GM19463 (cell line): ENCODE measurements at regions not wholly inside any gene's neighbourhood (a gene's known extent, or its start where the extent isn't known, plus 50 kb on each side); places are given as distances from the start of the nearest gene placed in this dataset.

Experiments used
- ATAC-seq: cut with Tn5 transposase; IDR thresholded peaks from one replicate; pipeline ENCODE4 v1.9.1; 2021; ENCODE audit warnings: mild to moderate bottlenecking, moderate library complexity; ENCODE audit not compliant: unreplicated experiment

DNA sequence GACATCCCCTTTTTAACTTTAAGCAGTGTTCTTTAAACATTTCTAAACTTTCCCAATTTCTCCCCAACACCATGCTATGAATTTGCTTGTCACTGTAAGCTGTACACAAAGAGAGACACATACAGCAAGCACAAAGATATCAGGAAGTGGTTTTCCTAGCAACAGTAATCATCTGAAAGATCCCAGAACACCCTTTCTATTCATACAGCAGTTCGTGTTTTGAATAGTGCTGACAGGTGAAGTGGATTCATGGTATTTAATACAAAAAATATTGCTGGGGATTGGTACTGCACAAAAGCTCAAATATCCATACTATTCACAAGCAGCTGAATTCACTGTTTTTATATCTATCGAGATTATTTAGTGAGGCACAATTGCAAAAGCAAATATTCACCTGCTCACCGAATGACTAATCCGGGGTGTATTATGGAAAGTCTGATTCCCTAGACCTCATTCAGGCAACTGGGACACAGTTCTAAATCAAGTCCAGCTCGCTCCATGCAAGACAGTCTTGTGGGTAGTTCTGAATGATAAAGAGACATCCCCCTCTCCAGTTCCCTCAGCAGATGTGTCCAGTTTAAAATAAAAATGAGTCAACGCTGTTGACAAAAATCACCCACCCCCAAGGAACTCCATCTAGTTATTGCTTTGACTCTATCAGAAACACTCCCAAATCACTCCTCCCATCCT is 107.1 kb upstream of the TSHZ2 start:
- no peak for ATAC-seq

DNA sequence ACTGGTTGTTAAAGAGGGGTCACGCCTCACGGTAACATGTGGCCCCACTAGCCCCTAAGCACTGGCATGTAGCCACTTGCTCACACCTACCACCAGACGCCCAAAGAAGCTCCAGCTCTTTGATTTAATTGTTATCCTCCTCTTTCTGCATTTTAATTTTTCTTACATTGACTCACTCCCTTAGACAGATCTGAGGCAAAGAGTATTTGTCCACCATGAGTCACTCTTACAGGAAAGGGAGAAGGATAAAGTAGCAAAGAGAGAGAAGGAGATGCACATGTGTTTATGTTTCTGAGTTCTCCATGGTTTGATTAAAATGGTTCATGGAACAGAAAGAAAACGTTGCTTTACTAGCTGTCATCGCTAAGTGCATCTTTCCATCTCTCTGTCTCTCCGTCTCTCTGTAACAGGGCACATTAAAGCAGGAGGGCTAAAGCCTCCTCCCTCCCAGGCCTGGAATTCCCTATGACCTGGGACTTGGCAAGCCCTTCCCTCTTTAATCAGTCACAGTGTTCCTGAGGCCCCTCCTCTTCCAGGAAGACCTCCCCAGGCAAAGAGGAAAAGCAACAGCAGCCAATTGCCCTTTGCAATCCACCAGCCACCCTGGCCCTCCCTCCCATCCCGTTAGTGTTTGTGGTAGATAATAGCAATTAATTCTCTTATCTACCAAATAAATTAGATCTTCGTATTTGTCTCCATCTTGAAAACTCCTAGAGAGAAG is 112.8 kb upstream of the TSHZ2 start:
- ATAC-seq, result no peak

DNA sequence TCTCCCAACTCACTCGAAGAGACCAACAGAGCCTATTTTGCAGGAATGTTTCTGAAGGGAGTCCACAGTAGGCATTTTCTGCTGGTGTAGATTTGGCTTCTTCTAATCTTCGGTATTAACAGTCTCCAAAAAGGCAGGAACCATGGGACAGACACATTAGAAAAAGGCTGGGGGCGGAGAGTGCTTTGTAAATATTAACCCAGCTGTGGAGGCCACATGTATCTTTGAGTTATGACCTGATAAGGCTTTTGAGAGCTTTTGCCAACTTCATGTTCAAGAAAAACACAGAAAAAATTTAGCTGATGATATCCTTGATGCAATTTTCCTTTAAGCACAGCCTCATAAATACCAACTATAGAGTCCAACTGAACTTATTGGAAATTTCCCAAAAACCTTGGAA is 119.4 kb upstream of the TSHZ2 start:
- no peak for ATAC-seq

DNA sequence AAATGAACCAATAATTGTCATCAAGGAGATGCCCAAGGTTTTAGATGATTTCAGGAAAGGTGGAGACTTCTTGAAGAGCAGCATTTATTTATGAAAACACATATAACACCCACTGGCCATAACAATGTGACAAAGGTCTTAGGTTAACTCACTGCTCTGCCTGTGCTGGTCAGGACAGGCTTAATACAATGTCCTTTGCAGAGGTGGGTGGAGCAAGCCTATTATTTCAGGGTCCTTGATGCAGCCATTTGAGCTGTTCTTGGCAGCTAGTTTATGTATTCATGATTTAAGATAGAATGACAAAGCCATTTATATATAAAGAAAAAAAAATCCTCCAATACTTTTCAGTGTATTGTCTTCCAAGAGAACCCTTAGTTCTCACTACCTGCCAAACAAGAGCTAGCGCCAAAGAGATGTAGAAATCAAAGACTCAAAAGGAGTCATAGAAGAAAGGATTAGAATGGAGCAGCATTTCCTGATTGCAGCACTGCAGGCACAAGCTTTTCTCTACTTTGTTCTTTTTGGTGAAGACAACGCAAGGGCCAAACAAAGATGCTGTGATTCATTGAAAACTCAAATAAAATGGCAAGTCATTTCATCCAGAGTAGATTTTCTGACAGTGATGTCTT is 124.3 kb upstream of the TSHZ2 start:
- no peak for ATAC-seq

DNA sequence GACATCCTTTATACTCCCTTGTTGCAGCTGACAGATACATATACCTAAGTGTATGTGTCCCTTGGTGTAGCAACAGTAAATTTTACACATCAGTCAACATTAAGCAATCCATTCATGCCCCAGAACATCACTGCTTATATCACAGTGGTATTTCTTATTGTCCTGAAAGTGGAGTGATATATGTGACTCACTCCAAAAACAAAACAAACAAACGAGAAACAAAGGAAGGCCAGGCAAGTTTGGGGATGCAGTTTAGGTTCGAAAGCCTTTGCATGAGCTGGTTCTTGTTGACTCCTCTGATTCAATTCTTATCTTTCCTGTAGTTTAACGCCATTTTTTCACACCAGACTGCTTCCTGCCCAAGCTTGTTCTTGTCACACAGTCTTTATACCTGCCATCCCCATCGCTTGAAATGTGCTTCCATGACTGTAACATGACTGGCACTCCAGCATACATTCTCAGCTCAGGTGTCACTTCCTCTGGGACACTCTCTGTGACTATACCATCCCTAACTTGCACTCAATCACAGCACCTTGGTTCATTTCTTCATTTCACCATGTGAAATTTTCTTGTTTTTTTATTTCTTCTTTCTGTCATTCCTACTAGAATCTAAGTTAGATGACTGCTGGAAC is 125.0 kb upstream of the TSHZ2 start:
- ATAC-seq, result no peak

DNA sequence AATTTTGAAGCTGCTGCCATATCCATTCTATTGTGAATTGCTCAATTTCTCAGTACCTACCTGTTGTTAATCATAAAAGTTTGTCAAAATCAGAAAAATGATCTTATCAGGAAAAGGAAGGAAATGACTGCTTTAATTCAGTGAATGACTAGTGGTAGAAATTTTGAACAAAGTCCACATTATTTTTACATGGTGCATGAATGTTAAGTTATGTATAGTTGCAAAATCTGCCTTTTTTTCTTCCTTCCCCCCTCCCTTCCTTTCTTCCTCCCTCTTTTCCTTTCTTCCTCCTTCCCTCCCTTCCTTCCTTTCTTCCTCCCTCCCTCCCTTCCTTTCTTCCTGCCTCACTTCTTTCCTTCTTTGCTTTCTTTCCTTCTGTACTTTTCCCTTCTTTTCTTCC is 127.1 kb upstream of the TSHZ2 start:
- ATAC-seq, result no peak

DNA sequence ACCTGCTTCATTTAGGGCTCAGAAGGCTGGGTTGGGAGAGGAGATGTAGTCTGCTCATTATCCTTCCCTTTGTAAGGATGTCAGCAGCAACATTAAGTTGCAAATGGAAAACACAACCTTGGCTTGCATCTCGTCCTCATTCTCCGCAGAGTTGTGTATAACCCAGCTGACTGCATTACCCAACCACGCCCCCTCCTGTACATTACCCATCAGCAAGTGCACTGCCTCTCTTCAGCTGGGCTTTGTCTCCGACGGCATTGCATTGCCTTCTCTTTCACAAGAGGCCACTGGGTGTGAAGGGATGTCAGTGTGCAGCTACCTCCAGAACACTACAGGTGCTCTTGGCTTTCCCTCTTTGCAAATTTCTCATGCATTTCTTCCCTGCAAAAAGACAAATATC is 128.7 kb upstream of the TSHZ2 start:
- no peak for ATAC-seq

DNA sequence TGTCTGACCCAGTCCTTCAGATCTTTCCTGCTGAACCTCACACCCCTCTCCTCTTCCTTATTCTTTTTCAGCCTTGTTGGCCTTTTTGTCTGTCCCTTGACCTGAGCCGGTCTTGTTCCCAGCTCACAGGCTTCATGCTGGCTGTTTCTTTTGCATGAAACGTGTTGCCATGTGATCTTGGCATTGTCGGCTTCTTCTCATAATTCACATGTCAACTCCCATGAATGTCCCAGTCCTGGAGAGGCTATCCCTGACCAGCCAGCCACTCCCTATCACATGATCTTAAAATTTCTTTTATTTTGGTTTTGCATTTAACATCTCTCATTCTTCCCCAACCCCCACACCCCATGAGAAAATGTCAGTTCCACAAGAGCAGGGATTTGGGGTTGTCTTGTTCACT is 131.2 kb upstream of the TSHZ2 start:
- no peak for ATAC-seq

DNA sequence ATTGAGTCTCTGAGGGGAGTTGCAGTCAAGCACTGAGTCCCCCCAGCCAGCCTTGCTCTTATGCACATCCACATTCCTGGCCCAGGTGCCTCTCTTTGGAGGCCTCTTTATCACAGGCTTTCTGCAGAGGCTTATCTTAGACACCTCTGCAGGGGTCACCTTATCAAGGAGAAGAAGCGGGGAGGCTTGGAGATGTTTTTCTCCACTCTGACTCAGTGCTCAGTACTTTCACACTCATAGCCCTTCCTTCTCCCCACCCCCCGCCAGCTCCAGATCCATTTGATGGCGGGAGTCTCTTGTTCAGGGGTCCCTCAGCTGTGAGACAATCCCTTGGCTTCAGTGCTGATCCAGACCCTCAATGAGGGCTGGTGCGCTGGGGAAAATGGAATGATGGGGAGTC is 132.1 kb upstream of the TSHZ2 start:
- no peak for ATAC-seq

DNA sequence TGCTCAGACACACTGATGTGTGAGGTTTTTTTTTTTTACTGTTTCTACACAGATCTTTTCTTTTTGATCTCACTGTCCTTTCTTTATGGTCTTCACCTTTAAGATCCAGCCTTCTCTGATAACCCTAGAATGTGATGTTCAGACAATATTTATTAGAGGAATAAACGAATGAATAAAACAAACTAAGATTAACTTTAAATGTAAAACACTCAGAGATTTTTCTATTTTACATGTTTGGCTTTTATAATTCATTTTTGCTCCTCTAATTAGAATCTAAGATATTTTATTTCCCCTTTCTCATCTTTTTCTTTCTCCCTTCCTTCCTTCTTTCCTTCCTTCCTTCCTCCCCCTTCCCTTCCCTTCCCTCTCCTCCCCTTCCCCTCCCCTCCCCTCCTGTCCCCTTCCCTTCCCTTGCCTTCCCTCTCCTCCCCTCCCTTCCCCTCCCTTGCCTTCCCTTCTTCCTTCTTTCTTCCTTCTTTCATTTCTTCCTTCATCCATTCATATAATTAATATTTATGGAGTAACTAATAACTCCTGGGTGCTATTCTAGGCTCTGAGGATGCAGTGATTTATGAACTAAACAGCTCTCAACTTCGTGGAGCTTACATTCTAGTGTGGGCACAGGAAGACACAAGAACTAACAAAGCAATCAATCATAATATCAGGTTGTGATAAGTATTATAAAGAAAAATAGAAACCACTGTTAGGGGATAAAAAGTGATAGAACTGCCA is 133.5 kb upstream of the TSHZ2 start:
- ATAC-seq, result no peak

DNA sequence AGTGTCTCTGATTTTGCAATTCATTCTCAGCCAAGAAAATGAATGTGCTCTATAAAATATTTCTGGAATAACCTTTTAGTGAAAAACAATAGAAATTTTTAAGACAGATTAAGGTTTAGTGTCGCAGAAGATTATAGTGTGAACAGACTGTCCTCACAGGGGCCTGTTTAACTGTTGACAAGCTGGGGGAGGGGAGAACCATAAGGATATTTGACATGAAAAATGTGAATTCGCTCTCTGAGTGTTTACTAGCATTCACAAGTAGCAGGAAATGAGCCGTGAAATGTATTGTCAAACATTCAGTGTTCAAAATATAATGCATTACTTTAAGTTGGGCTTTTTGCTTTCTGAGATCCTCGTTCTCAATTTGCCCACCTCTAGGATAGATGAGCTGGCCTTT is 134.8 kb upstream of the TSHZ2 start:
- ATAC-seq, result no peak

DNA sequence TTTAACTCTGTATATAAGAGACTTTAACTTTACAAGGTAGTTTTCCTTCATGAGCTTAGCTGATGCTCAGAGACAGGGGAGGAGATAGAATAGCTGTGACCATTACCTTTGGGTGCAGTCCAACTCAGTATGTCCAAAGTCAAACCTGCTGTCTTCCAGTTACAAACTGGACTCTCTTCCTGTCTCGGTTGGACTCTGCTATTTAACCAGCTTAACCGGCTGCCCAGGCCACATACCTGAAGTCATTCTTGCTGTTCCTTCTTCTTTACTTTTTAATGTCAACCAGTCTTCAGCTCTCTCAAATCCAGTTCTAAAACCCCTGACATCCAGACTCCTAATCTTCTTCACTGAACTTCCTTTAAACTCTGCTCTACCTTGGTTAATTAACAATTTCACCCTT is 138.3 kb upstream of the TSHZ2 start:
- ATAC-seq, result no peak

DNA sequence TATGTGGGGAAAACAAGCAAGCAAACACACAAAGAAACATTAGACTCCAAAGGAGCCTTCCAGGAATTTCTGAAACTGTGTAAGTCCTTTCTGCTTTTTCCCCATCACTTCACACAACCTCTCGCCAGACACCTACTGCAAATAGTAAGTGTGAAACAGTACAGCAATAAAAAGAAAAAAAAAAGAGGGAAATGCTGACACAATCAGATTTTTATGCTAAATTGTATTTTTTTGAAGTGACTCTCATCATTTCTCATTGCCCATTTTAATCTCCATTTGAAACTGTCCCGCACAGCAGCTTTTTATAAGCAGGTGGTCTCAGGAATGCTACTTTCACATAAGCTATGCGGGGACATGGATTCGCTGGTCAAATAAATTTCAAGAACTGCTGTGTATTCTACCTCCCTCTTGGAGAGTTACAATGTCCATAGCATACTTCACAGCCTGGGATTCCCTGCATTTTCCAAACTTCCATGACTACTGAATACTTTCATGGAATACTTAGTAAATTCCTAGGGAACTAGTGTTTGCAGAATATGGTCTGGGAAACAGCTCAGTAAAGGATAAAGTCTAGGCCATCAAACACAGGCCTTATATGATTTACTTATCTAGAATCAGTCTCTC is 139.9 kb upstream of the TSHZ2 start:
- no peak for ATAC-seq

DNA sequence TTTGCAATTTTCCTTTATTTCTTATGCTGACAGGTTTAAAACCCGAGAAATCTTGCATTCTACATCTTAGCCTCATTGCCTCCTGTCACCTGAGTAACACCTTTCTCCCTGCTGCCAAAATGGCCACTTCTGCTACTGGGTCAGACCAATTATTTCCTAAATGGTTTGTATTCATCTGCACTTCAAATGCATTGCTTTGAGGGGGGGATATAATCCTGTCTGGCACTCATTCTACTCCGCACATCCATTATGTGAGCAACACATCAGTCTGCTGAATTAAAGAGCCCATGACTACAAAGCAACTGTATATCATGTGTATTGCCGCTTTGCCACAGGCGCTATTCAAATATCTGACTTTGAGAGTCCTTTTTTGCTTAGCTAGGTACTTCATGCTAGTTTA is 141.6 kb upstream of the TSHZ2 start:
- ATAC-seq, result no peak

DNA sequence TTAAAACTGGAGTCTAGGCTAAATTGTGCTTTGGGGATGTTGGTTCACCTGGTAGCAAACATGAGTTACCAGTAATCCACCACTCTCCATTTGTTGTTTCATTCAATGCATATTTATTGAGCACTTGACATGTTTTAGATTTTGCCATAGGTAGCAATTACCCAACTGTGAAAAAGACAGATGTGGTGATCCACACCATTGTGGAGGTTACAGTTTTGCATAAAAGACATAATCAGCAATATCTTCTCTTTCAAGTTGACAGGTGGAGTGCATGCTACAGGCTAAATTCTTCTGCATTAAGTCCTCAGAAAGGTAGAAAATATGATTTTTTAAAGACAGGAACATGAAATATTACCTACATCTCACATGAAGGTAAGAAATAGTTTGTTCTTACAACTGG is 143.0 kb upstream of the TSHZ2 start:
- ATAC-seq, result no peak

DNA sequence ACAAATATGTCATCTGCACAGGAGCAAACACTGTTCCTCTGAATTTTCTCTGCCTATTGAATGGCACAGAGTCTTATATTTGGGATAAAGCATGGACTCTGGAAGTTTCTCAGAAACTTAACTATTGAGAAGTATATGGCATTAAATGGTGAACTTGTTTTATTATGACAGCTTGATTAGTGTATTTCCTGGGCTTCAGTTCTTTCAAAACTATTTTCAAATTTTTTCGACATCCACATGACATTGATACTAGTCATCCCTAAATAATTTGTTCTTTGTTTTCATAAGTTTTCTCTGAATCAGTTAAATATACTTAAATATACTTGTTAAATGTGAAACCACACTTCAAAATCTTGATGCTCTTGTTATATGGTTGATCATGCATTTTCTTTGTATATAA is 144.0 kb upstream of the TSHZ2 start:
- ATAC-seq, result no peak

DNA sequence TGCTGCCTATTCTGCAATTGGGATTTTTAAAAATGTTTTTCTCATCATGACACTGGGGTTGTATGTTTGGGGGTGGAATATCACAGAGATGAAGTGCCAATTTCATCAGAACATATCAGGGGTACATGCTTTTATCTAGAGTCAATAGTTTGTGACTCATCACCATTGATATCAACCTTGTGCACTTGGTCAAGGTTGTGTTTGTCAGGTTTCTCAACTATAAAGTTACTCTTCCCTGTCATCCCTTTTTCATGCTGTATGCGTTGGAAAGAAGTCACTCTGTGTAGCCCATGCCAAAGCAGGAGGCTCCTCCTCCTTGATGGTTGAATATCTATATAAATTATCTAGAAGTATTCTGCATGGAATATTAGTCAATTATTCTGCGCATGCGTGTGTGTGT is 145.4 kb upstream of the TSHZ2 start:
- ATAC-seq, result no peak

DNA sequence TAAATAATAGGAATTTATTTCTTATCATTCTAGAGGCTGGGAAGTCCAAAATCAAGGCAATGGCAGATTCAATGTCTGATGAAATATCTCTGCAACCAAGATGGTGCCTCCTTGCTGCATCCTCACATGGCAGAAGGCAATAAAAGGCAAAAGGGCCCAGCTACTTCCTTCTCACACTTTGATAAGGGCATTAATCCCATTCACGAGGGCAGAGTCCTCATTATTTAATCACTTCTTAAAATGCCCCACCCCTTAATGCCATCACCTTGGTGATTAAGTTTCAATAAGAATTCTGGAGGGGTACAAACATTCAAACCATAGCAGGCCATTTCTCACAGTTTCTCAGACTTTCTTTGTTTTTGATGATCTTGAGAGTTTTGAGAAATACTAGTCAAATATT is 145.8 kb upstream of the TSHZ2 start:
- no peak for ATAC-seq

DNA sequence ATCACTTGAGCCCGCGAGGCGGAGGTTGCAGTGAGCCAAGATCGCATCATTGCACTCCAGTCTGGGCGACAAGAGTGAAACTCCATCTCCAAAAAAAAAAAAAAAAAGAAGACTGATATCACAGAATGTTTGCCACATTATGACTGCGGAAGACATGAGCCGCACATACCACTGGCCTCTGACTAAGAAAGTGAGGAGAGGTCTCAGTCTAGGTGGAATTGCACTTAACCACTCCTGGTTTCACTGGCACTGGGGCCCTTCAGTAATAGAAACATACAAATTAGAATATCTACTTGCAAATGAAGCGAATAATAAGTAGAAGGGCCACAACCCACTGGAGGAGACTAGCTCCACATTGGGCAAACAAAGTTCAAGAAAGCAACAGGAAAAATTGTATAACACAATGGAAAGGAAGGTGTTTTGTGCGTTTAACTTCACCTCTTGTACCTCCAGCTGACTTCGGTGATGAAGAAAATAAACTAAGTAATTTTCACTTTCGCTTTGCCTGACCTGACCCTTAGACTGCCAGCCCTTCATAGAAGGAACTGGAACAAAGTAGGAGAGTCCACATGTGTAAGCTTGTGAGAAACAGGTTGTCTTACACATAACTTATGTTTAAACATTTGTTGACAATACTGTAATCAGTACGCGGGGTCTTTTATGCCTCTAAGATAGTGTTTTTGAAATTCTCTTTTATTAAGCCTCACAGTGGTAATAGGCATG is 147.5 kb upstream of the TSHZ2 start:
- ATAC-seq, result no peak

DNA sequence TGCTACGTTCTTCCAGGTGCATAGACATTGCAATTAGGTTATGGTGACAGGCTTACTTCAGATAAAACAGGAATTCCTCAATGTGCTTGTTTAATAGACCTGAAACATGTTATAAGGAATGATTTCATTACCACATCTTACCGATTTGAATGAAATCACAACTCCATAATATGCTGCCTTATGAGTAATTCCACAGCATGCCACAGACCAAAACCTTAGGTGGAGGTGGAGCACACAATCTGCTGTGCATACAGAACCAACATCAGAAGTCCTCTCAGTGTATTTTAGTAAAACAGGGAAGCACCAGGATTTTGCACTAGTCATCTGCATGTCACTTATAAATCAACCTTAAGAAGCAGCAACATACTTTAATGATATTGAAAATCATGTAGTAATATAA is 148.9 kb upstream of the TSHZ2 start:
- no peak for ATAC-seq
